HCT116 (cell line): ENCODE measurements at regions not wholly inside any gene's neighbourhood (a gene's known extent, or its start where the extent isn't known, plus 50 kb on each side); places are given as distances from the start of the nearest gene placed in this dataset.

ENCODE experiments used
- ATAC-seq: fragments of 200-7000 bp; cut with Tn5 transposase; 2 replicates; pipeline ENCODE4 v1.9.1; 2020; ENCODE audit warnings: mild to moderate bottlenecking, moderate library complexity
- BruUV-seq: library from RNA; stranded (reverse); fragments of 400-500 nt; replicated peaks from 2 replicates; lab custom pipeline; 2021; lab: Mats Ljungman, UMichigan
- CTCF ChIA-PET: fragments of 300-600 bp; sonication (Branson Sonifier 250); formaldehyde crosslinking; loops from one replicate; lab custom pipeline; 2021; ENCODE audit warnings: antibody characterized with exemption; lab: Charles Lee
- POLR2A ChIA-PET: fragments of 300-600, 350-600 bp; sonication (Branson Sonifier 250); formaldehyde crosslinking; loops from one replicate; lab custom pipeline; 2021; ENCODE audit warnings: antibody characterized with exemption; lab: Charles Lee
- RAD21 ChIA-PET, 2 experiments: fragments of 300-600 bp; sonication (Branson Sonifier 250); formaldehyde crosslinking; loops; one replicate each; lab custom pipeline; 2023; ENCODE audit warnings: low total read pairs in 2 of 2; ENCODE audit not compliant: uncharacterized antibody in 2 of 2, unreplicated experiment in 2 of 2, low non-redundant PET in 1 of 2; lab: Charles Lee
- DNase-seq: peaks from one replicate; pipeline ENCODE4 v3.0.0-alpha.2; 2010; ENCODE audit warnings: low read depth, low spot score
- H2AFZ ChIP-seq: fragments of 200-600 bp; shearing (Covaris generic), sonication (generic); 2 replicates; pipeline ENCODE4 v1.6.1; 2017; ENCODE audit warnings: low read depth, mixed run types, mixed read lengths, antibody characterized with exemption, low read length; ENCODE audit not compliant: poor library complexity, severe bottlenecking
- H3K27ac ChIP-seq: 2 replicates; pipeline ENCODE4 v1.5.1; 2012; ENCODE audit warnings: low read depth, low read length
- H3K27me3 ChIP-seq: fragments of 200-600 bp; sonication (generic); 2 replicates; pipeline ENCODE4 v1.6.1; 2016; ENCODE audit warnings: mixed run types, low read length, mixed read lengths; ENCODE audit not compliant: insufficient read depth
- H3K36me3 ChIP-seq, 2 experiments: fragments of 200-500 bp in 1 of 2; fragments of 200-600 bp in 1 of 2; sonication (Bioruptor generic) in 1 of 2; sonication (generic) in 1 of 2; 2 replicates each; pipeline versions ENCODE4 v1.5.1 to v1.6.1; 2014 to 2016; ENCODE audit warnings: low read length in 2 of 2, inconsistent platforms in 1 of 2, mixed read lengths in 1 of 2, mixed run types in 1 of 2; ENCODE audit not compliant: insufficient read depth in 2 of 2, control insufficient read depth in 1 of 2
- H3K4me1 ChIP-seq, 2 experiments: fragments of 200-600 bp in 1 of 2; sonication (generic) in 1 of 2; 2 replicates each; pipeline versions ENCODE4 v1.5.1 to v1.6.1; 2012 to 2017; ENCODE audit warnings: low read length in 2 of 2, inconsistent platforms in 1 of 2, mild to moderate bottlenecking in 1 of 2, mixed read lengths in 1 of 2, mixed run types in 1 of 2, moderate library complexity in 1 of 2; ENCODE audit not compliant: insufficient read depth in 2 of 2, control insufficient read depth in 1 of 2
- H3K4me2 ChIP-seq: fragments of 200-600 bp; sonication (generic); 2 replicates; pipeline ENCODE4 v1.6.1; 2017; ENCODE audit warnings: mixed run types, low read length, mixed read lengths
- H3K4me3 ChIP-seq, 2 experiments: fragments of 200-600 bp in 1 of 2; sonication (generic) in 1 of 2; replicated peaks in 1 of 2; 2 replicates each; pipeline ENCODE4 v1.5.1; 2011 to 2016; ENCODE audit warnings: low read length in 2 of 2, control low read depth in 1 of 2, low read depth in 1 of 2, mild to moderate bottlenecking in 1 of 2, mixed read lengths in 1 of 2, mixed run types in 1 of 2
- H3K79me2 ChIP-seq: fragments of 200-600 bp; sonication (generic); 2 replicates; pipeline ENCODE4 v1.6.1; 2017; ENCODE audit warnings: mild to moderate bottlenecking, mixed run types, low read length, moderate library complexity, mixed read lengths; ENCODE audit not compliant: insufficient read depth
- H3K9ac ChIP-seq: fragments of 200-600 bp; sonication (generic); 2 replicates; pipeline ENCODE4 v1.6.1; 2016; ENCODE audit warnings: low read length, mixed read lengths
- H3K9me2 ChIP-seq: fragments of 200-600 bp; sonication (generic), shearing (Covaris generic); 2 replicates; pipeline ENCODE4 v1.6.1; 2017; ENCODE audit warnings: mixed run types, mild to moderate bottlenecking, moderate library complexity; ENCODE audit not compliant: insufficient read depth
- H3K9me3 ChIP-seq, 2 experiments: fragments of 200-500 bp in 1 of 2; fragments of 200-600 bp in 1 of 2; sonication (Bioruptor generic) in 1 of 2; sonication (generic) in 1 of 2; 2 replicates each; pipeline ENCODE4 v1.6.1; 2014 to 2017; ENCODE audit warnings: low read length in 2 of 2, mixed read lengths in 2 of 2, inconsistent platforms in 1 of 2, low read depth in 1 of 2, mild to moderate bottlenecking in 1 of 2, mixed run types in 1 of 2, moderate library complexity in 1 of 2; ENCODE audit not compliant: control insufficient read depth in 1 of 2, insufficient read depth in 1 of 2
- H4K20me1 ChIP-seq: fragments of 200-600 bp; sonication (generic), shearing (Covaris generic); 2 replicates; pipeline ENCODE4 v1.6.1; 2017; ENCODE audit warnings: mixed run types, mild to moderate bottlenecking, moderate library complexity; ENCODE audit not compliant: insufficient read depth
- CBX3 ChIP-seq: IDR thresholded peaks from 2 replicates; pipeline ENCODE4 v1.6.1; 2012; ENCODE audit warnings: low read depth
- EZH2 ChIP-seq: fragments of 200-600 bp; sonication (generic); IDR thresholded peaks from 2 replicates; pipeline ENCODE4 v1.6.1; 2017; ENCODE audit warnings: antibody characterized with exemption, mixed run types
- JUND ChIP-seq: IDR thresholded peaks from 2 replicates; pipeline ENCODE4 v1.6.1; 2012
- SRF ChIP-seq: IDR thresholded peaks from 2 replicates; pipeline ENCODE4 v1.6.1; 2012; ENCODE audit warnings: low read depth
- ZBTB33 ChIP-seq: IDR thresholded peaks from 2 replicates; pipeline ENCODE4 v1.6.1; 2011; ENCODE audit warnings: mild to moderate bottlenecking, low read length, moderate library complexity; ENCODE audit not compliant: insufficient replicate concordance; ENCODE audit errors: extremely low read depth
- intact Hi-C: fragments of 100-400 bp; cut with micrococcal nuclease; formaldehyde crosslinking; loops from 2 replicates; pipeline ENCODE4 v1.10.0; 2022
- TF ChIP-seq, protein P1 (sequence below): IDR thresholded peaks from 2 replicates; pipeline ENCODE4 v1.6.1; 2012

GRCh38 chr5:51890435-51891116 lies 507.3 kb downstream of the ISL1 start:
- Histone ChIP-seq H2AFZ (no peak overlapping the region), H3K79me2 (no peaks in the 10 kb centered on the region), H3K4me3 (no peak overlapping the region), H3K4me2 (no peak overlapping the region)
- DNase-seq: no peak
- ChIA-PET CTCF (no interaction called here), RAD21 (no interaction called here)
- no peak for TF ChIP-seq SRF
- no peak for TF ChIP-seq CBX3
- TF ChIP-seq, protein P1, sequence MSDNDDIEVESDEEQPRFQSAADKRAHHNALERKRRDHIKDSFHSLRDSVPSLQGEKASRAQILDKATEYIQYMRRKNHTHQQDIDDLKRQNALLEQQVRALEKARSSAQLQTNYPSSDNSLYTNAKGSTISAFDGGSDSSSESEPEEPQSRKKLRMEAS: no peak
- no peak for TF ChIP-seq JUND
- TF ChIP-seq ZBTB33: no peak
- TF ChIP-seq, all 23 proteins: peak for 0
- no peaks in the 10 kb centered on the region for H3K27me3 ChIP-seq
- H3K9me2 ChIP-seq: no peaks in the 10 kb centered on the region
- intact Hi-C loops: no loop called here
- H3K9me3 ChIP-seq: no peaks in the 10 kb centered on the region
- ATAC-seq: no peak
- POLR2A ChIA-PET: no interaction called here
- BruUV-seq: no TSS peak
- H3K36me3 ChIP-seq: no peaks in the 10 kb centered on the region
- H4K20me1 ChIP-seq: no peaks in the 10 kb centered on the region
- no peak overlapping the region for H3K27ac ChIP-seq
- no peak overlapping the region for H3K9ac ChIP-seq
- H3K4me1 ChIP-seq: peaks cover 0 to 8% of the 10 kb centered on the region in 2 experiments; a peak in 2 of 4 replicates

DNA sequence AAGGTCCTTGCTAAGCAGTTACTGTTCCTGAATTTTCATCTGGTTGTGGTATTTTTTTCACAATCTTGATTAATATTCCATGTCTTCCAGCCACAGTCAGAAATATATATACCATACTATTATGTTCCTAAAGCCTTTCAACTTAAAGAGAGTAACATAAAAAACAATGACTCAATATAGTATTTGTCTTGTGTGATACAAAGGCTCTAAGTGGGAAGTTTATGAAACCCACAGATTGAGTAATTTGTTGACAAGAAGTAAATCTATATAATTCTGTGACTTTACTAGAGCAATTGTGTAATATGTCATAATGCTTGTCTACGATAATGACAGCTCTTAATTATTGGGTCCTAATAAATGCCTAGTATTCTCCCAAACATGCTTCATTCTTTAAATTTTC lies 509.4 kb downstream of the ISL1 start:
- no peak for TF ChIP-seq EZH2
- Histone ChIP-seq H3K9me3 (no peaks in the 10 kb centered on the region), H3K9ac (no peak overlapping the region), H2AFZ (no peak overlapping the region), H3K4me1 (peaks cover 0 to 8% of the 10 kb centered on the region in 2 experiments; a peak in 2 of 4 replicates), H3K4me2 (no peak overlapping the region), H3K4me3 (no peak overlapping the region), H3K27ac (no peak overlapping the region), H4K20me1 (no peaks in the 10 kb centered on the region), H3K9me2 (no peaks in the 10 kb centered on the region), H3K27me3 (no peaks in the 10 kb centered on the region), H3K36me3 (no peaks in the 10 kb centered on the region), H3K79me2 (no peaks in the 10 kb centered on the region)
- no peak for DNase-seq
- no TSS peak for BruUV-seq
- ChIA-PET POLR2A (no interaction called here), CTCF (no interaction called here), RAD21 (no interaction called here)
- ATAC-seq: no peak
- intact Hi-C loops: no loop called here
